ENCODE measurements at regions not wholly inside any gene's neighbourhood (a gene's known extent, or its start where the extent isn't known, plus 50 kb on each side); places are given as distances from the start of the nearest gene placed in this dataset.

DNA sequence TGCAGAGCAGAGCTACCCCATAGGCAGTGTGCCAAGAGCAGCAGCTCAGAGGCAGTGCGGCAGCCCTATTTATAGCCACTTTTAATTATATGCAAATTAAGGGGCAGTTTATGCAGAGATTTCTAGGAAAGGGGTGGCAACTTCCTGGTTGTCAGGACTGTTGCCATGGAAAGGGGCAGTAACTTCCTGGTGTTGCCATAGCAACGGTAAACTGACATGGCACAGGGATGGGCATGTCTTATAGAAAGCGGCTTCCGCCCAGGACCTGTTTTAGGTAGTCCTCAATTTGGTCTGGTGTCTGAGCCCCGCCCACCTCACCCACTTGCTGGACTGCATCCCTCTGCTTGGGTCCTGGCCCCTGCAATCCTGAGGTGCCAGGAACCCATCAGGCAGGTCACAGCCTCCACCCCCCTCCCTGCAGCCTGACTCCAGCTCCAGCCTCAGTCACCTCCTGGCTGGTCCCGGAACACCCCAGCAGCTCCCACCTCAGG is 115.8 kb downstream of the TMEM130 start:
- H3K27ac ChIP-seq (ENCODE audit: low read depth, low read length) = no peak overlapping the region
- H3K36me3 ChIP-seq (ENCODE audit: low read length) = no peaks in the 10 kb centered on the region
- H3K9me3 ChIP-seq (ENCODE audit: insufficient read depth, low read length) = no peaks in the 10 kb centered on the region; the same call in 1 of the 2 replicates
- no peak overlapping the region for H3K4me3 ChIP-seq (ENCODE audit: insufficient read depth, low read length, poor library complexity, severe bottlenecking)
- H3K27me3 ChIP-seq (ENCODE audit: low read length) = no peaks in the 10 kb centered on the region
- H3K9ac ChIP-seq (ENCODE audit: low read length) = no peak overlapping the region
- H3K79me2 ChIP-seq (ENCODE audit: insufficient read depth, low read length) = no peaks in the 10 kb centered on the region
- H2AFZ ChIP-seq (ENCODE audit: low read depth, low read length, severe bottlenecking) = no peak overlapping the region
- H3F3A ChIP-seq (ENCODE audit: insufficient read depth) = no peaks in the 10 kb centered on the region
- H4K20me1 ChIP-seq (ENCODE audit: low read depth, low read length) = no peaks in the 10 kb centered on the region
- H3K4me2 ChIP-seq (ENCODE audit: low read depth, low read length, poor library complexity, severe bottlenecking) = no peak overlapping the region
- TF ChIP-seq, protein P1, sequence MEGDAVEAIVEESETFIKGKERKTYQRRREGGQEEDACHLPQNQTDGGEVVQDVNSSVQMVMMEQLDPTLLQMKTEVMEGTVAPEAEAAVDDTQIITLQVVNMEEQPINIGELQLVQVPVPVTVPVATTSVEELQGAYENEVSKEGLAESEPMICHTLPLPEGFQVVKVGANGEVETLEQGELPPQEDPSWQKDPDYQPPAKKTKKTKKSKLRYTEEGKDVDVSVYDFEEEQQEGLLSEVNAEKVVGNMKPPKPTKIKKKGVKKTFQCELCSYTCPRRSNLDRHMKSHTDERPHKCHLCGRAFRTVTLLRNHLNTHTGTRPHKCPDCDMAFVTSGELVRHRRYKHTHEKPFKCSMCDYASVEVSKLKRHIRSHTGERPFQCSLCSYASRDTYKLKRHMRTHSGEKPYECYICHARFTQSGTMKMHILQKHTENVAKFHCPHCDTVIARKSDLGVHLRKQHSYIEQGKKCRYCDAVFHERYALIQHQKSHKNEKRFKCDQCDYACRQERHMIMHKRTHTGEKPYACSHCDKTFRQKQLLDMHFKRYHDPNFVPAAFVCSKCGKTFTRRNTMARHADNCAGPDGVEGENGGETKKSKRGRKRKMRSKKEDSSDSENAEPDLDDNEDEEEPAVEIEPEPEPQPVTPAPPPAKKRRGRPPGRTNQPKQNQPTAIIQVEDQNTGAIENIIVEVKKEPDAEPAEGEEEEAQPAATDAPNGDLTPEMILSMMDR (IDR thresholded peaks at IDR 0.05; ENCODE audit: insufficient read depth, low read length, poor library complexity, severe bottlenecking) = no peak
- TF ChIP-seq EZH2phosphoT487 (conservative IDR thresholded peaks at IDR 0.05; ENCODE audit: low read length) = no peak
- H3K9me2 ChIP-seq (replicated peaks; ENCODE audit: insufficient read depth, low read length) = no peaks in the 10 kb centered on the region

DNA sequence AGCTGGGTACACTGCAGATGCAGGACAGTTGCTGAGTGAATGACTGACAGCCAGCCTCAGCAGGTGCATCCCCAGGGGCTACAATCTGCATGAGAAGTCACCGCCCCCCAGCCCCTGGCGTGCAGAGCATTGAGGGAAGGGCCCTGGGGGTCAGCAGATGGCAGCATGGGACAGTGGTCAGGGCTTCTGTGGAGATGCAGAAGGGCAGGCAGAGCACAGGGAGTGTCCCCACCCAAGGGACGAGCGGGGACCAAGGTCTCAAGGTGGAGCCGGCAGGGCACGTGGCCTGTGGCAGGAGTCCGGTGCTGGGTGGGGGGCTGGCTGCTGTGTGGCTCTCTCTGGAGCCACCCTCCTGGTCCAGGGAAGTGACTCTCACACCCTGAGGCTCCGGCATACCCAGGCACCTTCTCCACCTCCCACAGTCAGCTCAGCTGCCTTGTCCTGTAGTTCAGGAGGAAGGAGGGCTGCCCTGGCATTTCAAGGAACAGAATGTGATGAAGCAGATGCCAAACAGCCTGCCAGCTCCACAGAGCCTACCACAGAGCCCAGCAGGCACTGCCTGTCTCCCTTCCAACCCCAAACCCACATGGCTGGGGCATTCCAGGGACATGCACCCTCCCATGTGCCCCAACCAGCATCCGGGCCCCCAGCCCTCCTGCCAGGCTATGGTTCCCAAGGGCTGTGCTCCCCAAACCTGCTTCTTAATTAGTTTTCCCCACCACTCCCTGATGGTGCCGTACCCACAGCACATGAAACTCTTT is 114.5 kb downstream of the TMEM130 start:
- Histone ChIP-seq H3K4me3 (ENCODE audit: insufficient read depth, low read length, poor library complexity, severe bottlenecking) (no peak overlapping the region), H4K20me1 (ENCODE audit: low read depth, low read length) (no peaks in the 10 kb centered on the region), H3K27ac (ENCODE audit: low read depth, low read length) (no peak overlapping the region), H3F3A (ENCODE audit: insufficient read depth) (no peaks in the 10 kb centered on the region), H2AFZ (ENCODE audit: low read depth, low read length, severe bottlenecking) (no peak overlapping the region), H3K9ac (ENCODE audit: low read length) (no peak overlapping the region), H3K79me2 (ENCODE audit: insufficient read depth, low read length) (no peaks in the 10 kb centered on the region), H3K4me2 (ENCODE audit: low read depth, low read length, poor library complexity, severe bottlenecking) (no peak overlapping the region), H3K9me2 (replicated peaks; ENCODE audit: insufficient read depth, low read length) (no peaks in the 10 kb centered on the region), H3K36me3 (ENCODE audit: low read length) (no peaks in the 10 kb centered on the region), H3K9me3 (ENCODE audit: insufficient read depth, low read length) (no peaks in the 10 kb centered on the region; the same call in 1 of the 2 replicates), H3K27me3 (ENCODE audit: low read length) (no peaks in the 10 kb centered on the region)
- TF ChIP-seq, protein P1 (IDR thresholded peaks at IDR 0.05; ENCODE audit: insufficient read depth, low read length, poor library complexity, severe bottlenecking) = no peak

DNA sequence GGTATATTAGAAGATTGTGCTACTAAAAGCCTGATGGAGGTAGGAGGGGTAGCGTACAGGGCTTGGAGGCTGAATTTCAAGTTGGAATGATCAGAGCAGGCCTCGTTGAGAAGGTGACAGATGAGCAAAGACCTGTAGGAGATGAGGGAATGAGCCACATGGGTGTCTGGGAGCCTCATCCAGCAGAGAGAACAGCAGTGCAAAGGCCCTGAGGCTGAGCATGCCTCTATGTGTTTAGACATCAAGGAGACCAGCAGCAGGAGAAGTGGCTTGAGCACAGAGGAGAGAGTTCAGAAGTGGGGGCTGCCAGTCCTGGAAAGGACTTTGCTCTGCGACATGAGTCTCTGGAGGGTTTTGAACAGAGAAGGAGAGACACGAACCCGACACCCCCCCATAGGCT is 111.7 kb downstream of the TMEM130 start:
- TF ChIP-seq EZH2phosphoT487 (conservative IDR thresholded peaks at IDR 0.05; ENCODE audit: low read length) = no peak
- TF ChIP-seq, protein P1 (IDR thresholded peaks at IDR 0.05; ENCODE audit: insufficient read depth, low read length, poor library complexity, severe bottlenecking) = no peak
- Histone ChIP-seq H3K4me2 (ENCODE audit: low read depth, low read length, poor library complexity, severe bottlenecking) (no peak overlapping the region), H2AFZ (ENCODE audit: low read depth, low read length, severe bottlenecking) (no peak overlapping the region), H3K9me2 (replicated peaks; ENCODE audit: insufficient read depth, low read length) (no peaks in the 10 kb centered on the region), H3K79me2 (ENCODE audit: insufficient read depth, low read length) (no peaks in the 10 kb centered on the region), H3K4me3 (ENCODE audit: insufficient read depth, low read length, poor library complexity, severe bottlenecking) (no peak overlapping the region), H3K27me3 (ENCODE audit: low read length) (no peaks in the 10 kb centered on the region), H3K9ac (ENCODE audit: low read length) (no peak overlapping the region), H3K9me3 (ENCODE audit: insufficient read depth, low read length) (no peaks in the 10 kb centered on the region; the same call in 1 of the 2 replicates), H3K36me3 (ENCODE audit: low read length) (no peaks in the 10 kb centered on the region), H4K20me1 (ENCODE audit: low read depth, low read length) (no peaks in the 10 kb centered on the region), H3F3A (ENCODE audit: insufficient read depth) (no peaks in the 10 kb centered on the region), H3K27ac (ENCODE audit: low read depth, low read length) (no peak overlapping the region)

All from SU-DHL-6 (cell line).